ENCODE measurements at regions not wholly inside any gene's neighbourhood (a gene's known extent, or its start where the extent isn't known, plus 50 kb on each side); places are given as distances from the start of the nearest gene placed in this dataset.

DNA sequence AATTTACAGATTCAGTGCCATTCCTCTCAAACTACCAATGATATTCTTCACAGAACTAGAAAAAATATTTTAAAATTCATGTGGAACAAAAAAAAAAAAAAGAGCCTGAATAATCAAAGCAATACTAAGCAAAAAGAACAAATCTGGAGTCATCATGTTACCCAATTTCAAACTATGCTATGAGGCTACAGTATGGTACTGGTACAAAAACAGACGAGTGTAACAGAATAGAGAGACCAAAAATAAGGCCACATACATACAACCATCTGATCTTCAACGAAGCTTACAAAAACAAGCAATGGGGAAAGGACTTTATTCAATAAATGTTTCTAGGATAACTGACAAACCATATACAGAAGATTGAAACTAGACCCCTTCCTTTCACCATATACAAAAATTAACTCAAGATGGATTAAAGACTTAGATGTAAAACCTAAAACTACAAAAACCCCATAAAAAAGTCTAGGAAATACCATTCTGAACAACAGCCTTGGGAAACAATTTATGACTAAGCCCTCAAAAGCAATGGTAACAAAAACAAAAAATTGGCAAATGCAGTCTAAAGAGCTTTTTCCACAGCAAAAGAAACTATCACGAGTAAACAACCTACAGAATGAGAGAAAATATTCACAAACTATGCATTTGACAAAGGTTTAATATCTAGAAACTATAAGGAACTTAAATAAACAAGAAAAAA lies 207.7 kb downstream of the PTN start:
- ATAC-seq (no peak), DNase-seq (no peak)
- peaks cover 0 to 11% of the 10 kb centered on the region in 2 donors for H3K9me3 ChIP-seq
- intact Hi-C loops (cut with DNase I), result no loop called here
- H3K4me1 ChIP-seq, result no peaks in the 10 kb centered on the region
- TF ChIP-seq CTCF (IDR thresholded peaks at IDR 0.05), result no peak
- H3K27me3 ChIP-seq, result no peaks in the 10 kb centered on the region
- H3K27ac ChIP-seq, result no peak overlapping the region
- no peaks in the 10 kb centered on the region for H3K36me3 ChIP-seq
- no peak overlapping the region for H3K4me3 ChIP-seq

GRCh38 chr7:137130751-137131158 lies 212.8 kb downstream of the PTN start:
- peak; percentile 93 for ATAC-seq

GRCh38 chr7:137129025-137129424 lies 214.5 kb downstream of the PTN start:
- H3K27ac ChIP-seq, result no peak overlapping the region
- no peaks in the 10 kb centered on the region for H3K27me3 ChIP-seq
- no peak overlapping the region for H3K4me3 ChIP-seq
- no peak for TF ChIP-seq CTCF (IDR thresholded peaks at IDR 0.05)
- intact Hi-C loops (cut with DNase I), result no loop called here
- H3K36me3 ChIP-seq, result no peaks in the 10 kb centered on the region
- H3K9me3 ChIP-seq, result peaks cover 0 to 7% of the 10 kb centered on the region in 2 donors
- ATAC-seq (no peak), DNase-seq (no peak)
- H3K4me1 ChIP-seq, result no peaks in the 10 kb centered on the region

More at GRCh38 chr7:137130751-137131158, 212.8 kb downstream of the PTN start:
- peak in 2 of 4 donors; percentile 1 to 32 for DNase-seq
- TF ChIP-seq CTCF (IDR thresholded peaks at IDR 0.05), result no peak
- Histone ChIP-seq H3K9me3 (peaks cover 0 to 7% of the 10 kb centered on the region in 2 donors), H3K4me3 (no peak overlapping the region), H3K27ac (no peak overlapping the region), H3K27me3 (no peaks in the 10 kb centered on the region), H3K4me1 (no peaks in the 10 kb centered on the region), H3K36me3 (no peaks in the 10 kb centered on the region)
- intact Hi-C loops (cut with DNase I), result no loop called here

DNA sequence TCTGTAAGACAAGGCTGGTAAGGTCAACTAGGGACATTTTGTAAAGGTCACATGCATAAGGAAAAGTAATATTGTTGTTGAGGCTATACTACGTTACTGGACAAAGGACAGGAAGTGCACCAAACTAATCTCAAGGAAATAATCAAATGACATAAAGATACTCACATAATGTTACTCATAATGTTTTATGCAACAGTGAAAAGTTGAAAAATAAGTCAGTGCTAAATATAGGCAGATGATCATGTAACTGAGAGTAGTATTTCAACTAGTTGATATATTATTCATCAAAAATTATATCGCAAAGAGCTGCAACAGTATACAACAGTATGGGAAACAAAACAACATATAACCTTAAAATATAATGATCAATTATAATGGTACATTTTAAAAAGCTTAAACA lies 215.7 kb downstream of the PTN start:
- Histone ChIP-seq H3K27ac (no peak overlapping the region), H3K4me3 (no peak overlapping the region), H3K36me3 (no peaks in the 10 kb centered on the region), H3K27me3 (no peaks in the 10 kb centered on the region), H3K9me3 (no peaks in the 10 kb centered on the region), H3K4me1 (no peaks in the 10 kb centered on the region)
- DNase-seq (no peak), ATAC-seq (no peak)
- intact Hi-C loops (cut with DNase I), result no loop called here
- no peak for TF ChIP-seq CTCF (IDR thresholded peaks at IDR 0.05)

GRCh38 chr7:137127058-137127457 lies 216.5 kb downstream of the PTN start:
- Histone ChIP-seq H3K27ac (no peak overlapping the region), H3K27me3 (no peaks in the 10 kb centered on the region), H3K36me3 (no peaks in the 10 kb centered on the region), H3K9me3 (no peaks in the 10 kb centered on the region), H3K4me3 (no peak overlapping the region), H3K4me1 (no peaks in the 10 kb centered on the region)
- TF ChIP-seq CTCF (IDR thresholded peaks at IDR 0.05), result no peak
- ATAC-seq (no peak), DNase-seq (no peak)
- intact Hi-C loops (cut with DNase I), result no loop called here

Data from left lung (tissue), 4 donors.